HEK293 (cell line): ENCODE measurements at regions not wholly inside any gene's neighbourhood (a gene's known extent, or its start where the extent isn't known, plus 50 kb on each side); places are given as distances from the start of the nearest gene placed in this dataset.

Experiments used
- CTCF ChIA-PET: fragments of 350-600 bp; formaldehyde crosslinking; extraction: SDS; loops from one replicate; lab custom pipeline; 2021; ENCODE audit warnings: antibody characterized with exemption; lab: Yijun Ruan, JAX
- POLR2A ChIA-PET: fragments of 300-600 bp; formaldehyde crosslinking; extraction: SDS; loops from one replicate; lab custom pipeline; 2020; ENCODE audit warnings: antibody characterized with exemption, inconsistent platforms; lab: Yijun Ruan, JAX
- H3K27ac ChIP-seq: fragments of 200-500 bp; sonication (Bioruptor generic); 2 replicates; pipeline ENCODE4 v1.5.1; 2014; ENCODE audit warnings: low read depth, low read length, control low read depth, inconsistent platforms; ENCODE audit errors: extremely low read depth
- H3K36me3 ChIP-seq, 2 experiments: fragments of 200-500 bp in 1 of 2; sonication (Bioruptor generic) in 1 of 2; 1 replicate in 1 of 2; 2 replicates in 1 of 2; pipeline ENCODE4 v1.5.1; 2014 to 2017; ENCODE audit warnings: inconsistent platforms in 2 of 2, low read length in 2 of 2; ENCODE audit not compliant: control insufficient read depth in 2 of 2, insufficient read depth in 1 of 2
- H3K4me1 ChIP-seq: fragments of 200-500 bp; sonication (Bioruptor generic); 2 replicates; pipeline ENCODE4 v1.5.1; 2014; ENCODE audit warnings: mild to moderate bottlenecking, low read length, inconsistent platforms; ENCODE audit not compliant: control insufficient read depth, insufficient read depth
- H3K4me3 ChIP-seq: 2 replicates; pipeline ENCODE4 v1.5.1; 2011; ENCODE audit warnings: low read depth, mild to moderate bottlenecking, control low read depth, low read length, moderate library complexity
- H3K9me3 ChIP-seq: fragments of 200-500 bp; sonication (Bioruptor generic); 2 replicates; pipeline ENCODE4 v1.5.1; 2014; ENCODE audit warnings: low read depth, low read length, inconsistent platforms; ENCODE audit not compliant: control insufficient read depth, insufficient read depth
- ATF2 ChIP-seq: fragments of 450-650 bp; formaldehyde crosslinking; IDR thresholded peaks from 2 replicates; pipeline ENCODE4 v1.5.1; 2016; ENCODE audit warnings: missing biosample characterization, missing genetic modification characterization, low read depth
- EGR2 ChIP-seq: fragments of 450-650 bp; formaldehyde crosslinking; IDR thresholded peaks from 2 replicates; pipeline ENCODE4 v1.5.1; 2016; ENCODE audit warnings: low read depth, missing biosample characterization, missing genetic modification characterization
- GLI2 ChIP-seq: fragments of 450-650 bp; formaldehyde crosslinking; IDR thresholded peaks from 2 replicates; pipeline ENCODE4; 2017; ENCODE audit warnings: missing biosample characterization, missing genetic modification characterization, low read depth, borderline replicate concordance
- GLI4 ChIP-seq: fragments of 450-650 bp; formaldehyde crosslinking; IDR thresholded peaks from 2 replicates; pipeline ENCODE4 v1.5.1; 2016; ENCODE audit warnings: missing biosample characterization, missing genetic modification characterization
- GLIS1 ChIP-seq: fragments of 450-650 bp; formaldehyde crosslinking; IDR thresholded peaks from 2 replicates; pipeline ENCODE4 v1.5.1; 2016; ENCODE audit warnings: missing biosample characterization, missing genetic modification characterization
- GLIS2 ChIP-seq: fragments of 450-650 bp; formaldehyde crosslinking; IDR thresholded peaks from 2 replicates; pipeline ENCODE4 v1.5.1; 2016; ENCODE audit warnings: missing biosample characterization, missing genetic modification characterization
- HOXC10 ChIP-seq: sonication (generic); formaldehyde crosslinking; IDR thresholded peaks from 2 replicates; pipeline ENCODE4 v1.8.1; 2023; ENCODE audit warnings: mild to moderate bottlenecking, missing genetic modification reagents
- KLF9 ChIP-seq: fragments of 450-650 bp; formaldehyde crosslinking; IDR thresholded peaks from 2 replicates; pipeline ENCODE4 v1.5.1; 2016; ENCODE audit warnings: missing biosample characterization, missing genetic modification characterization, low read depth
- PRDM2 ChIP-seq: fragments of 450-650 bp; formaldehyde crosslinking; IDR thresholded peaks from 2 replicates; pipeline ENCODE4 v1.5.1; 2016; ENCODE audit warnings: missing biosample characterization, missing genetic modification characterization, borderline replicate concordance
- REST ChIP-seq: fragments of 450-650 bp; formaldehyde crosslinking; IDR thresholded peaks from 2 replicates; pipeline ENCODE4 v1.5.1; 2016; ENCODE audit warnings: missing biosample characterization, missing genetic modification characterization
- SALL2 ChIP-seq: fragments of 450-650 bp; formaldehyde crosslinking; IDR thresholded peaks from 2 replicates; pipeline ENCODE4 v1.5.0; 2017; ENCODE audit warnings: missing biosample characterization, mild to moderate bottlenecking, missing genetic modification characterization, borderline replicate concordance
- WT1 ChIP-seq: fragments of 450-650 bp; formaldehyde crosslinking; IDR thresholded peaks from 2 replicates; pipeline ENCODE4 v1.5.1; 2016; ENCODE audit warnings: missing biosample characterization, missing genetic modification characterization
- ZBTB1 ChIP-seq: fragments of 450-650 bp; formaldehyde crosslinking; IDR thresholded peaks from 2 replicates; pipeline ENCODE4 v1.5.1; 2016; ENCODE audit warnings: missing biosample characterization, missing genetic modification characterization
- ZBTB6 ChIP-seq: fragments of 450-650 bp; formaldehyde crosslinking; IDR thresholded peaks from 2 replicates; pipeline ENCODE4 v1.5.1; 2017; ENCODE audit warnings: missing biosample characterization, missing genetic modification characterization
- ZFP37 ChIP-seq: fragments of 450-650 bp; formaldehyde crosslinking; IDR thresholded peaks from 2 replicates; pipeline ENCODE4 v1.5.1; 2016; ENCODE audit warnings: missing biosample characterization, missing genetic modification characterization
- ZNF10 ChIP-seq: fragments of 450-650 bp; formaldehyde crosslinking; IDR thresholded peaks from 2 replicates; pipeline ENCODE4 v1.5.1; 2017; ENCODE audit warnings: missing biosample characterization, missing genetic modification characterization
- ZNF112 ChIP-seq: fragments of 450-650 bp; formaldehyde crosslinking; IDR thresholded peaks from 2 replicates; pipeline ENCODE4 v1.5.0; 2017; ENCODE audit warnings: missing biosample characterization, missing genetic modification characterization
- ZNF121 ChIP-seq: fragments of 450-650 bp; formaldehyde crosslinking; IDR thresholded peaks from 2 replicates; pipeline ENCODE4 v1.5.1; 2016; ENCODE audit warnings: missing biosample characterization, missing genetic modification characterization
- ZNF341 ChIP-seq: fragments of 450-650 bp; formaldehyde crosslinking; IDR thresholded peaks from 2 replicates; pipeline ENCODE4; 2016; ENCODE audit warnings: low read depth, missing biosample characterization, missing genetic modification characterization
- ZNF350 ChIP-seq: fragments of 450-650 bp; formaldehyde crosslinking; IDR thresholded peaks from 2 replicates; pipeline ENCODE4 v1.5.0; 2017; ENCODE audit warnings: missing biosample characterization, mild to moderate bottlenecking, missing genetic modification characterization
- ZNF423 ChIP-seq: fragments of 450-650 bp; formaldehyde crosslinking; IDR thresholded peaks from 2 replicates; pipeline ENCODE4 v1.5.1; 2016; ENCODE audit warnings: missing biosample characterization, missing genetic modification characterization
- ZNF658 ChIP-seq: fragments of 450-650 bp; formaldehyde crosslinking; IDR thresholded peaks from 2 replicates; pipeline ENCODE4; 2016; ENCODE audit warnings: missing biosample characterization, missing genetic modification characterization
- ZNF785 ChIP-seq: fragments of 450-650 bp; formaldehyde crosslinking; IDR thresholded peaks from 2 replicates; pipeline ENCODE4 v1.5.1; 2016; ENCODE audit warnings: missing biosample characterization, missing genetic modification characterization
- ZNF830 ChIP-seq: fragments of 450-650 bp; IDR thresholded peaks from 2 replicates; pipeline ENCODE4 v1.5.0; 2018; ENCODE audit warnings: missing biosample characterization, missing genetic modification characterization, low read depth, mild to moderate bottlenecking, moderate library complexity

GRCh38 chr5:143601357-143601756 lies 197.9 kb upstream of the NR3C1 start (continued):
- no peak for TF ChIP-seq REST (tag by site-specific recombination)
- no peak for TF ChIP-seq ZBTB1 (tag by site-specific recombination)
- TF ChIP-seq ZNF423, result no peak
- TF ChIP-seq GLIS2, result no peak
- TF ChIP-seq ATF2 (tag by site-specific recombination), result no peak

- ChIA-PET POLR2A (no interaction called here), CTCF (no interaction called here)
- no peak overlapping the region for H3K27ac ChIP-seq
- no peaks in the 10 kb centered on the region for H3K4me1 ChIP-seq
- no peaks in the 10 kb centered on the region for H3K36me3 ChIP-seq
- TF ChIP-seq KLF9 (tag by site-specific recombination) (no peak), ZBTB6 (tag by site-specific recombination) (no peak), ZNF112 (tag by site-specific recombination) (no peak), PRDM2 (tag by site-specific recombination) (no peak), EGR2 (tag by site-specific recombination) (no peak), ZNF658 (no peak), ZNF341 (tag by site-specific recombination) (no peak), ZFP37 (tag by site-specific recombination) (no peak), WT1 (tag by site-specific recombination) (no peak), ZNF350 (tag by site-specific recombination) (no peak), ZNF830 (tag by site-specific recombination) (no peak), ZNF10 (tag by site-specific recombination) (no peak), HOXC10 (CRISPR knock-in tag) (no peak), SALL2 (no peak), ZNF121 (tag by site-specific recombination) (no peak), GLI2 (no peak), GLI4 (tag by site-specific recombination) (no peak), ZNF785 (no peak), GLIS1 (no peak)
- H3K9me3 ChIP-seq, result no peaks in the 10 kb centered on the region
- no peak overlapping the region for H3K4me3 ChIP-seq
Observed at GRCh38 chr5:143600396-143601075, 197.1 kb upstream of the NR3C1 start.
